BJ (cell line): ENCODE measurements at regions not wholly inside any gene's neighbourhood (a gene's known extent, or its start where the extent isn't known, plus 50 kb on each side); places are given as distances from the start of the nearest gene placed in this dataset.

Experiments
- CTCF ChIA-PET: fragments of 350-600 bp; formaldehyde crosslinking; extraction: SDS; loops from one replicate; lab custom pipeline; 2021; ENCODE audit warnings: antibody characterized with exemption, inconsistent platforms; lab: Yijun Ruan, JAX
- POLR2A ChIA-PET: fragments of 300-600 bp; sonication (Branson Sonifier 250); formaldehyde crosslinking; extraction: SDS; loops from one replicate; lab custom pipeline; 2021; ENCODE audit warnings: antibody characterized with exemption; lab: Charles Lee
- DNase-seq: peaks from one replicate; pipeline ENCODE4 v3.0.0-alpha.2; 2011; ENCODE audit warnings: low read depth
- H3K27me3 ChIP-seq: 2 replicates; pipeline ENCODE4 v1.6.0; 2011; ENCODE audit warnings: low read length; ENCODE audit not compliant: control insufficient read depth, insufficient read depth
- H3K36me3 ChIP-seq: 2 replicates; pipeline ENCODE4 v1.5.1; 2011; ENCODE audit warnings: low read length; ENCODE audit not compliant: control insufficient read depth, insufficient read depth
- H3K4me3 ChIP-seq: 2 replicates; pipeline ENCODE4 v1.5.1; 2011; ENCODE audit warnings: low read depth, mild to moderate bottlenecking, control low read depth, low read length
- TF ChIP-seq, protein P1 (sequence below): IDR thresholded peaks from 2 replicates; pipeline ENCODE4 v1.5.1; 2011; ENCODE audit warnings: low read depth, mild to moderate bottlenecking, control low read depth, inconsistent platforms, low read length, moderate library complexity; ENCODE audit not compliant: insufficient read depth

DNA sequence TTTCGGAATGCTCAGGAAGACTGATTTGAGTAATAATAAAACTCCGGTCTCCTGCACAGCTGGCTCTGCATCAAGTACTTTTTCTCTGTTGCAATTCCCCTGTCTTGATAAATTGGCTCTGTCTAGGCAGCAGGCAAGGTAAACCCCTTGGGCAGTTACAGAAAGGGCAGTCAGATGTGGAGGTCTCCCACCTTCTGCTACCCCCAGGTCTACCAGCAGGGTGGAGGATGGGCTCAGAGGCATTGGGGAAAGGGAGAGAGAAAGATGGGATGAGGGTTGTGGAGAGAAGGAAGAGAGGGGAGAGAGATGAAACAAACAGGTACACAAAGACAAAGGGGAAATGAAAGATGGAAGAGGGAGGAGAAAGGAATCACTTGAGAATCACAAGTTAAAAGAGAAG lies 156.8 kb downstream of the MIS18A start:
- ChIA-PET CTCF (interaction anchor here (0.9 kb wide), 1 partner anchor 9 kb away, joined by 3 read pairs; no protein-coding TSS in a partner anchor), POLR2A (no interaction called here)
- H3K27me3 ChIP-seq = no peaks in the 10 kb centered on the region
- no peak for DNase-seq
- no peak overlapping the region for H3K4me3 ChIP-seq
- TF ChIP-seq, protein P1, sequence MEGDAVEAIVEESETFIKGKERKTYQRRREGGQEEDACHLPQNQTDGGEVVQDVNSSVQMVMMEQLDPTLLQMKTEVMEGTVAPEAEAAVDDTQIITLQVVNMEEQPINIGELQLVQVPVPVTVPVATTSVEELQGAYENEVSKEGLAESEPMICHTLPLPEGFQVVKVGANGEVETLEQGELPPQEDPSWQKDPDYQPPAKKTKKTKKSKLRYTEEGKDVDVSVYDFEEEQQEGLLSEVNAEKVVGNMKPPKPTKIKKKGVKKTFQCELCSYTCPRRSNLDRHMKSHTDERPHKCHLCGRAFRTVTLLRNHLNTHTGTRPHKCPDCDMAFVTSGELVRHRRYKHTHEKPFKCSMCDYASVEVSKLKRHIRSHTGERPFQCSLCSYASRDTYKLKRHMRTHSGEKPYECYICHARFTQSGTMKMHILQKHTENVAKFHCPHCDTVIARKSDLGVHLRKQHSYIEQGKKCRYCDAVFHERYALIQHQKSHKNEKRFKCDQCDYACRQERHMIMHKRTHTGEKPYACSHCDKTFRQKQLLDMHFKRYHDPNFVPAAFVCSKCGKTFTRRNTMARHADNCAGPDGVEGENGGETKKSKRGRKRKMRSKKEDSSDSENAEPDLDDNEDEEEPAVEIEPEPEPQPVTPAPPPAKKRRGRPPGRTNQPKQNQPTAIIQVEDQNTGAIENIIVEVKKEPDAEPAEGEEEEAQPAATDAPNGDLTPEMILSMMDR = no peak
- no peaks in the 10 kb centered on the region for H3K36me3 ChIP-seq

DNA sequence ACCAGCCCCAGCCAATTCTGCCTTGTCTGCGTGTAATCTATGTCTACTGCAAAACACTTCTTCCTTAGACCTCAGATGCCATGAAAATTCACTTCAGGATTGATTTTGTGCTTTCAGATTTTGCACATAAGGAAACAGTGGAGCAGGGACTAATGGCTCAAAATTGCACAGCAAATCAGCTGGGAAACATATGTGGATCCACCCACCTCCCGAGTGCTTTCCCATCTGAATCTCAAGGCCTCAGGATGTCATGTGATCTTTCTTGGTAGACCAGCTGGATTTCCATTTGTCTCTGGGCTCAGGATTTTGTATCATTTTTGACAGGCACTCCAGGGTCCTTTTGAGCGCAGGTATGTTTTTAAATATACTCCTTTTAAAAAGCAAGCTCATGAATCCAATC lies 158.6 kb downstream of the MIS18A start:
- CTCF ChIA-PET = interaction anchor here (0.9 to 1.8 kb wide), 2 partner anchors 8 to 255 kb away, joined by 3 to 5 read pairs; no protein-coding TSS in a partner anchor

GRCh38 chr21:32119811-32120210 lies 159.0 kb downstream of the MIS18A start:
- Histone ChIP-seq H3K36me3 (no peaks in the 10 kb centered on the region), H3K27me3 (no peaks in the 10 kb centered on the region), H3K4me3 (no peak overlapping the region)
- POLR2A ChIA-PET = no interaction called here
- CTCF ChIA-PET = interaction anchor here (0.9 to 1.8 kb wide), 2 partner anchors 8 to 254 kb away, joined by 3 to 5 read pairs; no protein-coding TSS in a partner anchor
- no peak for DNase-seq
- TF ChIP-seq, protein P1 = no peak

More for the DNA sequence above, 158.6 kb downstream of the MIS18A start:
- TF ChIP-seq, protein P1 = no peak
- no peak for DNase-seq
- Histone ChIP-seq H3K4me3 (no peak overlapping the region), H3K27me3 (no peaks in the 10 kb centered on the region), H3K36me3 (no peaks in the 10 kb centered on the region)
- POLR2A ChIA-PET = no interaction called here

DNA sequence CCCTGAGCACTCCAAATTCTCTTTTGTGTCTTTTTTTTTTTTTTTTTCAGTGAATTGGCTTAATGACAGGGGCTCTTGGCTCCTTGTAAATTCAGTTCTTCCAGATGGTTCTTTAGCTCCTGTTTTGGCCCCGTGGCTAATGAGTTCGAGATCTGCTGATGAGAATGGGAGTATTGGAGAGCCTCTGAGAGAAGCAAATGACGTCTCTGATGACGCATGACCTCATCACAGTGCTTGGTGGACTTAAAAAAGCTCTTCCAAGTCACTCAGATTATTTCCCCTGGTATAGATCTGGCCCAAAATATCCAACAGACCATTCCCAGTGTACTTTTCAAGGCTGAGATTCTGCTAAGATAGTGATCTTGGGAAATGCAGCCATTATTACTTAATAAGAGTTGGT lies 159.5 kb downstream of the MIS18A start:
- ChIA-PET POLR2A (no interaction called here), CTCF (interaction anchor here (0.9 kb wide), 1 partner anchor 9 kb away, joined by 3 read pairs; no protein-coding TSS in a partner anchor)
- Histone ChIP-seq H3K36me3 (no peaks in the 10 kb centered on the region), H3K4me3 (no peak overlapping the region), H3K27me3 (no peaks in the 10 kb centered on the region)
- TF ChIP-seq, protein P1 = no peak
- no peak for DNase-seq

- CTCF ChIA-PET = no interaction called here
- no peak overlapping the region for H3K4me3 ChIP-seq
- H3K27me3 ChIP-seq = no peaks in the 10 kb centered on the region
- DNase-seq = no peak
- POLR2A ChIA-PET = no interaction called here
- TF ChIP-seq, protein P1 = no peak
- H3K36me3 ChIP-seq = no peaks in the 10 kb centered on the region
Observed at GRCh38 chr21:32114419-32115035, 164.3 kb downstream of the MIS18A start.
